ENCODE measurements at regions not wholly inside any gene's neighbourhood (a gene's known extent, or its start where the extent isn't known, plus 50 kb on each side); places are given as distances from the start of the nearest gene placed in this dataset.
"Not testable (repeated sequence)": the region's sequence is repeated elsewhere in the genome, so short reads cannot be mapped to it uniquely, and the experiment has no call there.

- Histone ChIP-seq H3K4me3 (ENCODE audit: low read length) (no peak overlapping the region), H3K9me3 (ENCODE audit: low read length) (peaks cover 10% of the 10 kb centered on the region), H3K4me2 (ENCODE audit: low read length) (no peak overlapping the region), H3F3A (ENCODE audit: insufficient read depth, low read length, poor library complexity, severe bottlenecking) (no peaks in the 10 kb centered on the region), H3K9ac (ENCODE audit: low read length) (no peak overlapping the region), H3K9me2 (ENCODE audit: insufficient read depth, low read length) (no peaks in the 10 kb centered on the region), H3K27ac (ENCODE audit: low read length) (no peak overlapping the region), H4K20me1 (ENCODE audit: insufficient read depth) (no peaks in the 10 kb centered on the region), H3K79me2 (replicated peaks; ENCODE audit: insufficient read depth, low read length) (no peaks in the 10 kb centered on the region), H2AFZ (ENCODE audit: low read depth, low read length) (no peak overlapping the region), H3K36me3 (ENCODE audit: insufficient read depth, low read length) (no peaks in the 10 kb centered on the region), H3K27me3 (ENCODE audit: insufficient read depth, low read depth, low read length) (no peaks in the 10 kb centered on the region)
- TF ChIP-seq MXI1 (conservative IDR thresholded peaks at IDR 0.05; ENCODE audit: poor library complexity, severe bottlenecking) (no peak), SMC3 (conservative IDR thresholded peaks at IDR 0.05; ENCODE audit: poor library complexity) (no peak), TAF1 (IDR thresholded peaks at IDR 0.05; ENCODE audit: low read depth) (no peak), POLR2AphosphoS5 (IDR thresholded peaks at IDR 0.05) (no peak), CTCF (IDR thresholded peaks at IDR 0.05; ENCODE audit: poor library complexity, severe bottlenecking) (no peak), RAD21 (conservative IDR thresholded peaks at IDR 0.05) (no peak), EP300 (conservative IDR thresholded peaks at IDR 0.05; ENCODE audit: poor library complexity, severe bottlenecking) (no peak), EZH2 (IDR thresholded peaks at IDR 0.05; ENCODE audit: borderline replicate concordance, insufficient read depth, low read length, poor library complexity, severe bottlenecking) (no peak)
- TF ChIP-seq, protein P1, sequence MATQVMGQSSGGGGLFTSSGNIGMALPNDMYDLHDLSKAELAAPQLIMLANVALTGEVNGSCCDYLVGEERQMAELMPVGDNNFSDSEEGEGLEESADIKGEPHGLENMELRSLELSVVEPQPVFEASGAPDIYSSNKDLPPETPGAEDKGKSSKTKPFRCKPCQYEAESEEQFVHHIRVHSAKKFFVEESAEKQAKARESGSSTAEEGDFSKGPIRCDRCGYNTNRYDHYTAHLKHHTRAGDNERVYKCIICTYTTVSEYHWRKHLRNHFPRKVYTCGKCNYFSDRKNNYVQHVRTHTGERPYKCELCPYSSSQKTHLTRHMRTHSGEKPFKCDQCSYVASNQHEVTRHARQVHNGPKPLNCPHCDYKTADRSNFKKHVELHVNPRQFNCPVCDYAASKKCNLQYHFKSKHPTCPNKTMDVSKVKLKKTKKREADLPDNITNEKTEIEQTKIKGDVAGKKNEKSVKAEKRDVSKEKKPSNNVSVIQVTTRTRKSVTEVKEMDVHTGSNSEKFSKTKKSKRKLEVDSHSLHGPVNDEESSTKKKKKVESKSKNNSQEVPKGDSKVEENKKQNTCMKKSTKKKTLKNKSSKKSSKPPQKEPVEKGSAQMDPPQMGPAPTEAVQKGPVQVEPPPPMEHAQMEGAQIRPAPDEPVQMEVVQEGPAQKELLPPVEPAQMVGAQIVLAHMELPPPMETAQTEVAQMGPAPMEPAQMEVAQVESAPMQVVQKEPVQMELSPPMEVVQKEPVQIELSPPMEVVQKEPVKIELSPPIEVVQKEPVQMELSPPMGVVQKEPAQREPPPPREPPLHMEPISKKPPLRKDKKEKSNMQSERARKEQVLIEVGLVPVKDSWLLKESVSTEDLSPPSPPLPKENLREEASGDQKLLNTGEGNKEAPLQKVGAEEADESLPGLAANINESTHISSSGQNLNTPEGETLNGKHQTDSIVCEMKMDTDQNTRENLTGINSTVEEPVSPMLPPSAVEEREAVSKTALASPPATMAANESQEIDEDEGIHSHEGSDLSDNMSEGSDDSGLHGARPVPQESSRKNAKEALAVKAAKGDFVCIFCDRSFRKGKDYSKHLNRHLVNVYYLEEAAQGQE (IDR thresholded peaks at IDR 0.05; ENCODE audit: borderline replicate concordance) = no peak
Measured at GRCh38 chr2:89850881-89851582, 1159.6 kb downstream of the RPIA start.

- Histone ChIP-seq H3K9ac (ENCODE audit: low read length) (no peak overlapping the region), H3K4me2 (ENCODE audit: low read length) (no peak overlapping the region), H3K27ac (ENCODE audit: low read length) (no peak overlapping the region), H3F3A (ENCODE audit: insufficient read depth, low read length, poor library complexity, severe bottlenecking) (no peaks in the 10 kb centered on the region), H3K9me3 (ENCODE audit: low read length) (peaks cover 8% of the 10 kb centered on the region), H3K79me2 (replicated peaks; ENCODE audit: insufficient read depth, low read length) (no peaks in the 10 kb centered on the region), H4K20me1 (ENCODE audit: insufficient read depth) (no peaks in the 10 kb centered on the region), H3K36me3 (ENCODE audit: insufficient read depth, low read length) (no peaks in the 10 kb centered on the region), H3K27me3 (ENCODE audit: insufficient read depth, low read depth, low read length) (no peaks in the 10 kb centered on the region), H3K4me3 (ENCODE audit: low read length) (no peak overlapping the region), H2AFZ (ENCODE audit: low read depth, low read length) (no peak overlapping the region), H3K9me2 (ENCODE audit: insufficient read depth, low read length) (no peaks in the 10 kb centered on the region)
- TF ChIP-seq EZH2 (IDR thresholded peaks at IDR 0.05; ENCODE audit: borderline replicate concordance, insufficient read depth, low read length, poor library complexity, severe bottlenecking) (no peak), POLR2AphosphoS5 (IDR thresholded peaks at IDR 0.05) (no peak), TAF1 (IDR thresholded peaks at IDR 0.05; ENCODE audit: low read depth) (no peak), SMC3 (conservative IDR thresholded peaks at IDR 0.05; ENCODE audit: poor library complexity) (no peak), MXI1 (conservative IDR thresholded peaks at IDR 0.05; ENCODE audit: poor library complexity, severe bottlenecking) (no peak), RAD21 (conservative IDR thresholded peaks at IDR 0.05) (no peak), EP300 (conservative IDR thresholded peaks at IDR 0.05; ENCODE audit: poor library complexity, severe bottlenecking) (no peak), CTCF (IDR thresholded peaks at IDR 0.05; ENCODE audit: poor library complexity, severe bottlenecking) (no peak)
- TF ChIP-seq, protein P1 (IDR thresholded peaks at IDR 0.05; ENCODE audit: borderline replicate concordance) = no peak
Measured at GRCh38 chr2:89851583-89851905, 1160.1 kb downstream of the RPIA start.

GRCh38 chr2:89853427-89853826 lies 1162.0 kb downstream of the RPIA start:
- H3F3A ChIP-seq (ENCODE audit: insufficient read depth, low read length, poor library complexity, severe bottlenecking); H3K27me3 ChIP-seq (ENCODE audit: insufficient read depth, low read depth, low read length); H3K4me2 ChIP-seq (ENCODE audit: low read length); H3K9me3 ChIP-seq (ENCODE audit: low read length); H4K20me1 ChIP-seq (ENCODE audit: insufficient read depth); H2AFZ ChIP-seq (ENCODE audit: low read depth, low read length); H3K36me3 ChIP-seq (ENCODE audit: insufficient read depth, low read length); H3K79me2 ChIP-seq (replicated peaks; ENCODE audit: insufficient read depth, low read length); H3K9ac ChIP-seq (ENCODE audit: low read length); H3K4me3 ChIP-seq (ENCODE audit: low read length); H3K9me2 ChIP-seq (ENCODE audit: insufficient read depth, low read length); H3K27ac ChIP-seq (ENCODE audit: low read length): not testable (repeated sequence)
